HepG2 (cell line): ENCODE measurements at regions not wholly inside any gene's neighbourhood (a gene's known extent, or its start where the extent isn't known, plus 50 kb on each side); places are given as distances from the start of the nearest gene placed in this dataset.

Experiments
- ATAC-seq: fragments of 200-7000 bp; cut with Tn5 transposase; 3 replicates; pipeline ENCODE4 v1.9.1; 2020; ENCODE audit warnings: mild to moderate bottlenecking, moderate library complexity
- BruUV-seq: library from RNA; stranded (reverse); fragments of 400-500 nt; replicated peaks from 2 replicates; lab custom pipeline; 2021; lab: Mats Ljungman, UMichigan
- CTCF ChIA-PET: fragments of 300-600 bp; formaldehyde crosslinking; extraction: SDS; loops from one replicate; lab custom pipeline; 2021; ENCODE audit warnings: low total read pairs, inconsistent platforms, low intra/inter-chr PET ratio; lab: Yijun Ruan, JAX
- POLR2A ChIA-PET: fragments of 350-600 bp; sonication (Branson Sonifier 250); formaldehyde crosslinking; loops from one replicate; lab custom pipeline; 2020; ENCODE audit warnings: antibody characterized with exemption, inconsistent platforms; lab: Yijun Ruan, JAX
- DNase-seq: peaks from one replicate; pipeline ENCODE4 v3.0.0-alpha.2; 2015; ENCODE audit warnings: low spot score
- FAIRE-seq: peaks from 3 replicates; lab custom pipeline; 2011; peaks lifted over from hg19 to GRCh38; lab: Jason Lieb, UNC
- H2AFZ ChIP-seq: one replicate; pipeline ENCODE4 v1.6.1; 2011; ENCODE audit warnings: low read length, inconsistent platforms
- H3K27ac ChIP-seq: fragments of 300-600 bp; 3 replicates; pipeline ENCODE4 v1.8.0; 2011; ENCODE audit warnings: mixed run types, mild to moderate bottlenecking, mixed read lengths, low read length, inconsistent platforms; ENCODE audit not compliant: insufficient read depth; ENCODE audit errors: extremely low read length
- H3K27me3 ChIP-seq, 2 experiments: fragments of 200-600 bp in 1 of 2; 2 replicates in 1 of 2; 3 replicates in 1 of 2; pipeline versions ENCODE4 v1.6.0 to v1.8.0; 2011; ENCODE audit warnings: low read length in 2 of 2, mild to moderate bottlenecking in 2 of 2, moderate library complexity in 2 of 2, inconsistent platforms in 1 of 2; ENCODE audit not compliant: insufficient read depth in 2 of 2, control insufficient read depth in 1 of 2
- H3K36me3 ChIP-seq, 2 experiments: fragments of 200-600 bp in 1 of 2; replicated peaks in 1 of 2; 2 replicates in 1 of 2; 3 replicates in 1 of 2; pipeline versions ENCODE4 v1.5.1 to v1.8.0; 2011; ENCODE audit warnings: low read length in 2 of 2, inconsistent platforms in 1 of 2; ENCODE audit not compliant: insufficient read depth in 2 of 2, control insufficient read depth in 1 of 2
- H3K4me1 ChIP-seq: 2 replicates; pipeline ENCODE4 v1.5.1; 2012; ENCODE audit warnings: low read length, inconsistent platforms; ENCODE audit not compliant: insufficient read depth
- H3K4me2 ChIP-seq: 2 replicates; pipeline ENCODE4 v1.6.0; 2011; ENCODE audit warnings: low read depth, low read length, inconsistent platforms
- H3K4me3 ChIP-seq, 3 experiments: fragments of 200-600 bp in 1 of 3; sonication (generic), shearing (Covaris generic) in 1 of 3; replicated peaks in 1 of 3; 2 replicates each; pipeline ENCODE4 v1.5.1; 2011 to 2016; ENCODE audit warnings: low read length in 3 of 3, inconsistent platforms in 2 of 3, low read depth in 2 of 3, mild to moderate bottlenecking in 2 of 3, control low read depth in 1 of 3, mixed read lengths in 1 of 3; ENCODE audit not compliant: insufficient read depth in 1 of 3
- H3K79me2 ChIP-seq: one replicate; pipeline ENCODE4 v1.6.1; 2011; ENCODE audit warnings: low read length, inconsistent platforms; ENCODE audit not compliant: insufficient read depth
- H3K9ac ChIP-seq: 2 replicates; pipeline ENCODE4 v1.6.0; 2011; ENCODE audit warnings: mild to moderate bottlenecking, low read depth, low read length, inconsistent platforms; ENCODE audit not compliant: insufficient read depth
- H3K9me3 ChIP-seq: 2 replicates; pipeline ENCODE4 v1.5.1; 2012; ENCODE audit warnings: mild to moderate bottlenecking, low read length
- H4K20me1 ChIP-seq: 2 replicates; pipeline ENCODE4 v1.6.0; 2011; ENCODE audit warnings: inconsistent platforms, mild to moderate bottlenecking, low read length, moderate library complexity; ENCODE audit not compliant: insufficient read depth
- MAFF ChIP-seq: IDR thresholded peaks from 2 replicates; pipeline ENCODE4 v1.6.1; 2011; ENCODE audit warnings: low read depth, low read length, improper control_type of control experiment
- MAFK ChIP-seq, 2 experiments: IDR thresholded peaks in 1 of 2; conservative IDR thresholded peaks in 1 of 2; 2 replicates each; pipeline ENCODE4 v1.6.1; 2011; ENCODE audit warnings: improper control_type of control experiment in 2 of 2, low read length in 2 of 2
- SALL1 ChIP-seq: sonication (generic); formaldehyde crosslinking; IDR thresholded peaks from 2 replicates; pipeline ENCODE4 v1.8.0; 2022; ENCODE audit warnings: mild to moderate bottlenecking, missing genetic modification reagents
- TCF7 ChIP-seq: sonication (generic); IDR thresholded peaks from 2 replicates; pipeline ENCODE4 v1.6.1; 2016; ENCODE audit warnings: antibody characterized with exemption, low read depth
- ZBTB40 ChIP-seq, 2 experiments: fragments of 450-650 bp in 1 of 2; sonication (generic) in 1 of 2; formaldehyde crosslinking in 1 of 2; IDR thresholded peaks; 2 replicates each; pipeline versions ENCODE4 v1.6.1 to v1.8.0; 2016 to 2022; ENCODE audit warnings: antibody characterized with exemption in 1 of 2, mild to moderate bottlenecking in 1 of 2, missing genetic modification reagents in 1 of 2
- WGBS: methylation state at CpG from one replicate; pipeline ENCODE4 v1.1.6; 2017; ENCODE audit warnings: low lambda C conversion rate; 5-methylcytosine and 5-hydroxymethylcytosine counted together
- in situ Hi-C: cut with HindIII; loops from 2 replicates; pipeline ENCODE4 v1.10.0; 2017; ENCODE audit warnings: low pct_unique_long_range_greater_than_20kb; ENCODE audit not compliant: extremely low pct_ligation_motif_present
- intact Hi-C: fragments of 100-400 bp; cut with micrococcal nuclease; formaldehyde crosslinking; loops from one replicate; pipeline ENCODE4 v1.10.0; 2022; ENCODE audit not compliant: unreplicated experiment

GRCh38 chr7:126177782-126178181, 1075.0 kb downstream of the GRM8 start:
- H3K9ac ChIP-seq, result no peak overlapping the region
- H3K4me2 ChIP-seq, result no peak overlapping the region
- ATAC-seq (no peak), FAIRE-seq (no peak)
- no TSS peak for BruUV-seq
- H3K27me3 ChIP-seq, result no peaks in the 10 kb centered on the region
- intact Hi-C loops (no loop called here), in situ Hi-C loops (no loop called here)
- CTCF ChIA-PET, result no interaction called here
- no peak overlapping the region for H2AFZ ChIP-seq
- peaks cover 71% of the 10 kb centered on the region for H3K9me3 ChIP-seq
- POLR2A ChIA-PET, result no interaction called here
- WGBS, result 0% methylated on average over 1 of the region's 1 CpG
- TF ChIP-seq MAFF, result peak; percentile 94
- TF ChIP-seq TCF7, result no peak
- peak; percentile 87 to 96 for TF ChIP-seq MAFK (conservative IDR thresholded peaks at IDR 0.05 in 1 of 2, IDR thresholded peaks at IDR 0.05 in 1 of 2; ENCODE audit: low read length in 2 of 2)
- TF ChIP-seq, all 625 proteins: peak for 2
- no peaks in the 10 kb centered on the region for H3K4me1 ChIP-seq
- no peaks in the 10 kb centered on the region for H3K36me3 ChIP-seq
- no peaks in the 10 kb centered on the region for H4K20me1 ChIP-seq
- no peak overlapping the region for H3K4me3 ChIP-seq
- DNase-seq, result no peak
- no peak overlapping the region for H3K27ac ChIP-seq
- H3K79me2 ChIP-seq, result no peaks in the 10 kb centered on the region

DNA sequence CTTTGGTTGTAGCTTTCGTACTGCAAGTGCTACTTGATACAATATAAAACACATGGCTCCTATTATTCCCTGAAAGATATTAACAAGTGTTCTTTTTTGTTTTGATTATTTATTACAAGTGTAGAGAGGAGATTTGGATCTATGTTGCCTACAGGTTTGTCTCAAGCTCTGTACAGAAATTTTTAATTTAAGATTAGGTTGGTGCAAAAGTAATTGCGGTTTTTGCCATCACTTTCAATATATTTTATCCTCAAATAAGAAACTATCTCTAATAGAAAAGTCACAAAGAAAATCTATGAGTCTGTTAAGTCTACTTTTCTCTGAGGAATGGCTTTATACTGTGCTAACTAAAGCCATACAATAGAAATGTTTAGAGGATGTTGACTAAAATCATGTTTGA, 1086.1 kb downstream of the GRM8 start:
- in situ Hi-C loops, result no loop called here
- TF ChIP-seq SALL1, result no peak
- peak; percentile 76 for TF ChIP-seq ZBTB40 (IDR thresholded peaks at IDR 0.05)
- no peak for TF ChIP-seq ZBTB40 (CRISPR knock-in tag; IDR thresholded peaks at IDR 0.05)
- TF ChIP-seq, all 625 proteins: peak for 1
- Histone ChIP-seq H3K4me1 (no peaks in the 10 kb centered on the region), H3K9ac (no peak overlapping the region), H2AFZ (no peak overlapping the region), H3K4me2 (no peak overlapping the region), H3K27me3 (no peaks in the 10 kb centered on the region), H3K9me3 (peaks cover 58% of the 10 kb centered on the region), H3K36me3 (no peaks in the 10 kb centered on the region), H3K27ac (no peak overlapping the region), H4K20me1 (no peaks in the 10 kb centered on the region), H3K79me2 (no peaks in the 10 kb centered on the region), H3K4me3 (no peak overlapping the region)
- DNase-seq, result no peak
- POLR2A ChIA-PET, result no interaction called here
- FAIRE-seq, result no peak
- BruUV-seq, result no TSS peak
- intact Hi-C loops, result no loop called here
- CTCF ChIA-PET, result no interaction called here
- no peak for ATAC-seq
- 3% methylated on average over 2 of the region's 2 CpGs for WGBS
